ENCODE measurements at regions not wholly inside any gene's neighbourhood (a gene's known extent, or its start where the extent isn't known, plus 50 kb on each side); places are given as distances from the start of the nearest gene placed in this dataset.
"Not testable (repeated sequence)": the region's sequence is repeated elsewhere in the genome, so short reads cannot be mapped to it uniquely, and the experiment has no call there.

- DNase-seq, result not testable (repeated sequence)
Observed at GRCh38 chr9:39675211-39675553, 319.7 kb downstream of the SPATA31A1 start.

DNA sequence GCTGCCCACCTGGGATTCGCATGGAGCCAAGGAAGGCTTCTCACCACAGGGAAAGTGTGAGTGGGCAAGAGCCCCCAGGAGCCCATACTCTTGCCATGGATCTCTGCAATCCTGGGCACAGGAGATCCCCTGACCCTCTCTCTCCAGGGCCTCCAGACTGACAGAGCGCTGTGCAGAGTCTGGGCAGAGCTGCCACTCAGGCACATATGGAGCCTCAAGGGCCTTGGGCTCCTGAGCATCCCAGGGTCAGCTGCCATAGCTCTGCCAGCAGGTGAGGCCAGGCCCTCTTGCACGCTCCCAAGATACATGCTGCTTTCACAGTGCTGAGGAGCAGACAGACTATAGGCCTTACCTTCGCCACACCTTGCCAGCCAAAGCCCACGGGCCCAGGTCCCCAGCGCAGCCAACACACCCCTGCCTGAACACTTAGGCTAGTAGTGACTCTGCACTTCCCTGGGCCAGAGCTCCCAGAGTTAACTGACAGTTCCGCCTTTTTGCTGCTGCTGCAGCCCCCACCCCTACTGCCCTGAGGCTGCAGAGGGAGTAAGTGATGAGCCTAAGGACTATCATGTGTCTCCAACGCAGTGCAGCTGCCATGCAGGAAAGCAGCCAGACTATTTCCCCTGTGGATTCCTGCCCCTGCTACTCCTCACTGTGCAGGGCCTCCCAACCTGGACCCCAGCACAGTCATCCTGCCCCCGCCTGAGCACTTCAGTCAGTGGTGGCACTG is 323.2 kb downstream of the SPATA31A1 start:
- DNase-seq, result not testable (repeated sequence)

- not testable (repeated sequence) for DNase-seq
Observed at GRCh38 chr9:39680694-39681401, 325.4 kb downstream of the SPATA31A1 start.

GRCh38 chr9:39728862-39729261 is 373.4 kb downstream of the SPATA31A1 start:
- DNase-seq, result not testable (repeated sequence)

- not testable (repeated sequence) for DNase-seq
Observed at GRCh38 chr9:39744898-39745297, 389.4 kb downstream of the SPATA31A1 start.

- DNase-seq, result not testable (repeated sequence)
Observed at GRCh38 chr9:39775570-39775969, 420.1 kb downstream of the SPATA31A1 start.

GRCh38 chr9:39791356-39791755 is 435.9 kb downstream of the SPATA31A1 start:
- DNase-seq, result not testable (repeated sequence)

DNA sequence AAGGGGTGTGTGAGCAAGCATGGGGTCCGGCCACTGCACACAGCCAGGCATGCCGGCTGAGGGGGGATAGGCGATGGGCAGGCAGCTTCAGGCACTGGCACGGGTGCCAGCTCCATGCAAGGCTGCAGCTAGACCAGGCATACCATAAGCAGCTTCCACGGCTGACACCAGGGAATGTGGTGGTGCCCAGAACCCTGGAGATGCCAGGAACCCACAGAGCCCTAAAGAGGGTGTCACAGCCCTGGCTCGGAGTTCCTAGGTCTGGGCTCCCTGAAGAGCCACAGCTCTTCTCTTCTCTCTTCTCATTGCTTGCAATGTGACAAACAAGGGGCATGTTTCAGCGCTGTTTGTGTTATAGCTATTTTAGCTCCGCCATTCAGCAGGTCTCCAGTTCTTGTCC is 442.5 kb downstream of the SPATA31A1 start:
- DNase-seq, result not testable (repeated sequence)

GRCh38 chr9:39799252-39799651 is 443.8 kb downstream of the SPATA31A1 start:
- DNase-seq, result not testable (repeated sequence)

DNA sequence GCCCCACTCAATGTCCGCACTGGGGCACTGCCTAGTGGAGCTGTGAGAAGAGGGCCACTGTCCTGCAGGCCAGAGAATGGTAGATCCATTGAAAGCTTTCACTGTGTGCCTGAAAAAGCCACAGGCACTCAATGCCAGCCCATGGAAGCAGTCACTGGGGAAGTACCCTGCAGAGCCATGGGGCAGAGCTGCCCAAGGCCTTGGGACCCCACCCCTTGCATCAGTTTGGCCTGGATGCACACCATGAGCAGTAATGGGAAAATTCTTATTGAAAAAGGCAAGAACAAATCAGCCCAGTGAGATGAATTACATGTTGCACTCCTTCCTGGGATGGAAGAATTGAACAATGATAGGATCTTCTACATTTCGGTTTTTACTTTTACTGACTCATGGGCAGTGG is 447.1 kb downstream of the SPATA31A1 start:
- DNase-seq, result not testable (repeated sequence)

DNA sequence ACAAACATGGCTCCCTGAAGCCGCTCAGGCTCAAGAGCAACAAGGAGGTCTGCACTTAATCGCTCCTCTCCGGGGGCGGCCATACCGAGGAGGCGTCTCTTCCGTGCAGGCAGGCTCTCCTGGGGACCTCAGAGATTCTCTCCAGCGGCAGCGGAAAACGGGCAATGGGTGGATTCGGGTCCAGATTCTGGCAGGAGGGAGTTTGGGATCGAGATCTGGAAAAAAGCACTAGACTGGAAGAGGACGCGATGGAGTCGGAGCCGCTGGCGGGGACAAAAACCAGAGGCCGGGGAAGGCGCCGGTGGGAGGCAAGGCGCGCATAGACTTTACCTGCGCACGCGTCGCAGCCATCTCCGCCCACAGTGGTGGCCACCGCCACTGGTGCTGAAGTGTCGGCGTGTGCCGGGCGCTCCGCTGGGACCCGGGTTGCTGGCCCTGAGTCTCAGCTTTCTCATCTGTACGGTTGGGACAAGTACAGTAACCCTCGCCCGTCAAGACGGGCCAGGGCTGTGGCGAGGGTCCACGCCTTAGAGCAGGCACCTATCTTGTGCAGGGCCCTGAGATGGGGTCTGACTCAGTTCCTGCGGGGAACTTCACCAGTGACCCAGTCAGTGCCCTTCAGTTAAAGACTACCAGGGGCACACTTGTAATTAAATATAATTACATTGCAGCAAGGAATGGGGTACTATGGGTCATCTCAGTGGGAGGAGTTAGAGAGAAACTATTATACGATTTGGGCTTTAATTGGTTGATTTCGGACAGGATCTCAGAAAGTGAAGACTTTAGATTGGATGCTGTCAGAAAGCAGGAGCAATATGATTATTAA is 454.1 kb downstream of the SPATA31A1 start:
- DNase-seq, result peak; percentile 28

DNA sequence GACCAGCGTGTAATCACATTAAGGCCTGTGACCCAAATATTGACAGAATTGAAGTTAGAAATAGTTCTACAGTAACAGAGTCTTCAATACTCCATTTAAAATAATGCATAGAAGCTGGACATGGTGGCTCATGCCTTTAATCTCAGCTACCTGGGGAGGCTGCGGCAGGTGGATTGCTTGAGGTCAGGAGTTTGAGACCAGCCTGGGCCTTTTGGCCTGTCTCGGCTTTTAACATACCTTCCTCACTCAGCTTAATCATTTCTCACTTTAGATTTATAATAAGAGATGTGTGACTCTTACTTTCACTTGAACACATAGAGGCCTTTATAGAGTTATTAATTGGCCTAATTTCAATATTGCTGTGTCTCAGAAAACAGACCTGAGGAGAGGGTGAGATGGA is 454.9 kb downstream of the SPATA31A1 start:
- not testable (repeated sequence) for DNase-seq

DNA sequence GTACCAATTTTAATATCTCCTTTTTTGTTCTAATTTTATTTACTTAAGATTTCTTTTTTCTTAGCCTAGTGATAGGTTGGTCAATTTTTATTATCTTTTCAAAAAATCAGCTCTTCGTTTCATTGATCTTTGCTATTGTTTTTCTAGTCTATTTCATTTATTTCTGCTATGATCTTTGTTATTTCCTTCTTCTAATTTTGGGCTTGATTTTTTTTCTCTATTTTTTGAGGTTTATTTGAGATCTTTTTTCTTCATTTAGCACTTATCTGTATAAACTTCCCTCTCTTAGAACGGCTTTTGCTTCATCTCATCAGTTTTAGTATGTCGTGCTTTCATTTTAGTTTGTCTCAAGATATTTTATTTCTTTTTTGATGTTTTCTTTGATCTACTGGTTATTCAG is 456.1 kb downstream of the SPATA31A1 start:
- not testable (repeated sequence) for DNase-seq

- not testable (repeated sequence) for DNase-seq
Observed at GRCh38 chr9:39828457-39828856, 473.0 kb downstream of the SPATA31A1 start.
